SK-N-MC (cell line): ENCODE measurements at regions not wholly inside any gene's neighbourhood (a gene's known extent, or its start where the extent isn't known, plus 50 kb on each side); places are given as distances from the start of the nearest gene placed in this dataset.

ENCODE experiments used
- EZH2 ChIP-seq: fragments of 200-600 bp; sonication (generic); IDR thresholded peaks from one replicate; pipeline ENCODE4 v1.6.1; 2017; ENCODE audit warnings: antibody characterized with exemption
- POLR2AphosphoS5 ChIP-seq: IDR thresholded peaks from 2 replicates; pipeline ENCODE4 v1.6.1; 2012; ENCODE audit warnings: mild to moderate bottlenecking, low read depth, low read length, borderline replicate concordance

DNA sequence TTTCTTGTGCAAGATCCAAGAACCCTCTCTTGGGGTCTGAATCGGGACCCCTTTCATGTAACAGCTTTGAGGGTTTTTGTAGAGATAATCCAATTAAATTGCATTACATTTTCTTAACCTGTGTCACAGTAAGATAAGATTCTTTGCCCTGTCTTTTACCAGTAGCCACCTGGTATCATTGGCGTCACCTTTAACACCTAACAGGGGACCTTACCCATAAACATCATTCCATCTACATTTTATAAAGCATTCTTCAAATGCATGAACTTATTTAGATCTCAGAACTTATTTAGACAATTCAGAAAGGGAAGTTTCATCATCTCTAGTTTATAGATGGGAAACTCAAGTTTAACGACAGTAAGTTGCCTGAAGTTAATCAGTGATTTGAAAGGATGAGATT lies 106.4 kb upstream of the KLF6 start:
- TF ChIP-seq POLR2AphosphoS5 (no peak), EZH2 (no peak)
